ENCODE measurements at regions not wholly inside any gene's neighbourhood (a gene's known extent, or its start where the extent isn't known, plus 50 kb on each side); places are given as distances from the start of the nearest gene placed in this dataset.

GRCh38 chr17:77358801-77359200, 218.0 kb downstream of the SEC14L1 start:
- no peak for TF ChIP-seq TAF7 (tag; IDR thresholded peaks at IDR 0.05)
- TF ChIP-seq GATA2 (CRISPR knock-in tag; IDR thresholded peaks at IDR 0.05), result no peak
- no peak for TF ChIP-seq GATAD2A (IDR thresholded peaks at IDR 0.05)
- TF ChIP-seq SREBF2 (CRISPR knock-in tag; IDR thresholded peaks at IDR 0.05), result no peak
- TF ChIP-seq PCBP2 (IDR thresholded peaks at IDR 0.05; ENCODE audit: low read depth, low read length, poor library complexity, severe bottlenecking), result no peak
- no peak for TF ChIP-seq JUND (IDR thresholded peaks at IDR 0.05; ENCODE audit: borderline replicate concordance, low read depth, low read length)
- no peak for TF ChIP-seq JUND (tag; IDR thresholded peaks at IDR 0.05; ENCODE audit: borderline replicate concordance, low read depth, low read length)
- TF ChIP-seq ELF4 (CRISPR knock-in tag; IDR thresholded peaks at IDR 0.05), result no peak
- no peak for TF ChIP-seq CTCF (IDR thresholded peaks at IDR 0.05 in 2 of 3, conservative IDR thresholded peaks at IDR 0.05 in 1 of 3; ENCODE audit: insufficient read depth in 2 of 3, low read depth in 1 of 3, low read length in 3 of 3)
- TF ChIP-seq E2F1 (CRISPR knock-in tag; IDR thresholded peaks at IDR 0.05), result no peak
- no peak for TF ChIP-seq CXXC5 (CRISPR knock-in tag; IDR thresholded peaks at IDR 0.05)
- TF ChIP-seq ZBTB1 (CRISPR knock-in tag; IDR thresholded peaks at IDR 0.05; ENCODE audit: borderline replicate concordance, low read depth), result no peak
- no peak for TF ChIP-seq ZNF584 (CRISPR knock-in tag; IDR thresholded peaks at IDR 0.05; ENCODE audit: low read depth)
